IMR-90 (cell line): ENCODE measurements at regions not wholly inside any gene's neighbourhood (a gene's known extent, or its start where the extent isn't known, plus 50 kb on each side); places are given as distances from the start of the nearest gene placed in this dataset.

Experiments
- ATAC-seq: fragments of 200-7000 bp; cut with Tn5 transposase; 2 replicates; pipeline ENCODE4 v1.9.1; 2020; ENCODE audit warnings: low read depth, mild to moderate bottlenecking, moderate library complexity
- BruUV-seq: library from RNA; stranded (reverse); fragments of 400-500 nt; replicated peaks from 2 replicates; lab custom pipeline; 2021; lab: Mats Ljungman, UMichigan
- CTCF ChIA-PET: fragments of 300-600 bp; formaldehyde crosslinking; extraction: SDS; loops from one replicate; lab custom pipeline; 2021; ENCODE audit warnings: antibody characterized with exemption; lab: Yijun Ruan, JAX
- POLR2A ChIA-PET: fragments of 300-600 bp; sonication (Branson Sonifier 250); formaldehyde crosslinking; loops from one replicate; lab custom pipeline; 2022; ENCODE audit warnings: antibody characterized with exemption; ENCODE audit not compliant: unreplicated experiment; lab: Charles Lee
- DNase-seq: peaks from one replicate; pipeline ENCODE4 v3.0.0; 2013
- H2AFZ ChIP-seq: replicated peaks from 2 replicates; pipeline ENCODE3; 2013; ENCODE audit warnings: low read length, mild to moderate bottlenecking; ENCODE audit not compliant: poor library complexity
- H2AK5ac ChIP-seq: 2 replicates; pipeline ENCODE4 v1.6.1; 2013; ENCODE audit warnings: low read depth, low read length, inconsistent platforms
- H2AK9ac ChIP-seq: replicated peaks from 2 replicates; pipeline ENCODE3; 2013; ENCODE audit warnings: mild to moderate bottlenecking, low read depth, low read length, moderate library complexity; ENCODE audit not compliant: poor library complexity
- H2BK120ac ChIP-seq: 2 replicates; pipeline ENCODE4 v1.6.1; 2013; ENCODE audit warnings: low read depth, low read length, inconsistent platforms
- H2BK15ac ChIP-seq: 3 replicates; pipeline ENCODE4 v1.6.1; 2013; ENCODE audit warnings: low read depth, low read length, inconsistent platforms
- H2BK20ac ChIP-seq: 2 replicates; pipeline ENCODE4 v1.6.1; 2013; ENCODE audit warnings: low read depth, mild to moderate bottlenecking, inconsistent platforms, low read length, moderate library complexity
- H2BK5ac ChIP-seq: 2 replicates; pipeline ENCODE4 v1.6.1; 2013; ENCODE audit warnings: mild to moderate bottlenecking, low read depth, low read length, inconsistent platforms; ENCODE audit not compliant: poor library complexity, severe bottlenecking
- H3K14ac ChIP-seq: replicated peaks from 2 replicates; pipeline ENCODE4 v1.6.1; 2013; ENCODE audit warnings: low read depth, low read length, inconsistent platforms
- H3K18ac ChIP-seq: 2 replicates; pipeline ENCODE4 v1.6.1; 2013; ENCODE audit warnings: low read depth, low read length, control low read depth
- H3K23ac ChIP-seq: 2 replicates; pipeline ENCODE4 v1.6.1; 2013; ENCODE audit warnings: low read depth, low read length, inconsistent platforms
- H3K27ac ChIP-seq: 2 replicates; pipeline ENCODE4 v1.5.1; 2013; ENCODE audit warnings: mild to moderate bottlenecking, control low read depth, low read length; ENCODE audit not compliant: insufficient read depth
- H3K27me3 ChIP-seq: 2 replicates; pipeline ENCODE4 v1.6.1; 2013; ENCODE audit warnings: low read length; ENCODE audit not compliant: control insufficient read depth, insufficient read depth
- H3K36me3 ChIP-seq: 2 replicates; pipeline ENCODE4 v1.6.1; 2013; ENCODE audit warnings: low read length, mixed read lengths; ENCODE audit not compliant: control insufficient read depth, insufficient read depth
- H3K4ac ChIP-seq: 2 replicates; pipeline ENCODE4 v1.6.1; 2013; ENCODE audit warnings: low read depth, low read length, inconsistent platforms
- H3K4me1 ChIP-seq: 2 replicates; pipeline ENCODE4 v1.6.1; 2013; ENCODE audit warnings: low read length, mixed read lengths; ENCODE audit not compliant: control insufficient read depth, insufficient read depth
- H3K4me2 ChIP-seq: 2 replicates; pipeline ENCODE4 v1.6.1; 2013; ENCODE audit warnings: low read depth, mild to moderate bottlenecking, control low read depth, low read length, moderate library complexity
- H3K4me3 ChIP-seq: 2 replicates; pipeline ENCODE4 v1.5.1; 2013; ENCODE audit warnings: low read depth, mild to moderate bottlenecking, control low read depth, low read length, moderate library complexity; ENCODE audit not compliant: insufficient read depth
- H3K56ac ChIP-seq: 2 replicates; pipeline ENCODE4 v1.6.1; 2013; ENCODE audit warnings: low read length, inconsistent platforms; ENCODE audit not compliant: insufficient read depth; ENCODE audit errors: extremely low read depth
- H3K79me1 ChIP-seq, 2 experiments: 2 replicates each; pipeline ENCODE4 v1.6.1; 2013; ENCODE audit warnings: low read length in 2 of 2, inconsistent platforms in 1 of 2, low read depth in 1 of 2
- H3K9ac ChIP-seq: 2 replicates; pipeline ENCODE4 v1.6.1; 2013; ENCODE audit warnings: low read depth, low read length, control low read depth
- H3K9me1 ChIP-seq: 2 replicates; pipeline ENCODE4 v1.6.1; 2013; ENCODE audit warnings: low read length, inconsistent platforms; ENCODE audit not compliant: insufficient read depth
- H3K9me3 ChIP-seq: 2 replicates; pipeline ENCODE4 v1.6.1; 2013; ENCODE audit warnings: low read length; ENCODE audit not compliant: control insufficient read depth, insufficient read depth
- H4K20me1 ChIP-seq: 2 replicates; pipeline ENCODE4 v1.6.1; 2013; ENCODE audit warnings: low read length, inconsistent platforms; ENCODE audit not compliant: insufficient read depth
- H4K5ac ChIP-seq: 2 replicates; pipeline ENCODE4 v1.6.1; 2013; ENCODE audit warnings: mild to moderate bottlenecking, low read depth, low read length, control low read depth
- H4K8ac ChIP-seq, 2 experiments: 2 replicates each; pipeline ENCODE4 v1.6.1; 2013; ENCODE audit warnings: low read depth in 2 of 2, low read length in 2 of 2, control low read depth in 1 of 2, inconsistent platforms in 1 of 2
- H4K91ac ChIP-seq: 2 replicates; pipeline ENCODE4 v1.6.1; 2013; ENCODE audit warnings: low read depth, low read length, inconsistent platforms; ENCODE audit not compliant: insufficient read depth
- BHLHE40 ChIP-seq: fragments of 150-350 bp; IDR thresholded peaks from 2 replicates; pipeline ENCODE4 v1.6.1; 2016; ENCODE audit warnings: mild to moderate bottlenecking, low read depth, low read length
- CEBPB ChIP-seq: IDR thresholded peaks from 2 replicates; pipeline ENCODE4 v1.6.1; 2012; ENCODE audit warnings: low read depth, low read length, improper control_type of control experiment
- CHD1 ChIP-seq: IDR thresholded peaks from 2 replicates; pipeline ENCODE4 v1.6.1; 2012; ENCODE audit warnings: low read depth, low read length, improper control_type of control experiment
- CTCF ChIP-seq: conservative IDR thresholded peaks from 2 replicates; pipeline ENCODE4 v1.5.1; 2012; ENCODE audit warnings: mild to moderate bottlenecking, low read depth, low read length, improper control_type of control experiment
- ELK1 ChIP-seq: fragments of 150-350 bp; IDR thresholded peaks from 2 replicates; pipeline ENCODE4 v1.6.1; 2016; ENCODE audit warnings: low read depth, mild to moderate bottlenecking, low read length, moderate library complexity, borderline replicate concordance
- FOS ChIP-seq: fragments of 150-350 bp; IDR thresholded peaks from 2 replicates; pipeline ENCODE4 v1.6.1; 2016; ENCODE audit warnings: low read depth, low read length
- MAFK ChIP-seq: IDR thresholded peaks from 2 replicates; pipeline ENCODE4 v1.6.1; 2012; ENCODE audit warnings: low read depth, low read length, improper control_type of control experiment
- MAZ ChIP-seq: IDR thresholded peaks from 2 replicates; pipeline ENCODE4 v1.6.1; 2012; ENCODE audit warnings: low read depth, mild to moderate bottlenecking, low read length, improper control_type of control experiment, moderate library complexity, borderline replicate concordance
- MXI1 ChIP-seq: IDR thresholded peaks from 2 replicates; pipeline ENCODE4 v1.6.1; 2012; ENCODE audit warnings: low read depth, mild to moderate bottlenecking, low read length, moderate library complexity, borderline replicate concordance
- NFE2L2 ChIP-seq: fragments of 150-350 bp; IDR thresholded peaks from 2 replicates; pipeline ENCODE4 v1.6.1; 2016; ENCODE audit warnings: low read depth, mild to moderate bottlenecking, low read length
- POLR2A ChIP-seq: IDR thresholded peaks from 2 replicates; pipeline ENCODE4 v1.6.1; 2012; ENCODE audit warnings: mild to moderate bottlenecking, low read depth, low read length
- RAD21 ChIP-seq: IDR thresholded peaks from 2 replicates; pipeline ENCODE4 v1.6.1; 2012; ENCODE audit warnings: low read length, improper control_type of control experiment
- RCOR1 ChIP-seq: IDR thresholded peaks from 2 replicates; pipeline ENCODE4 v1.6.1; 2012; ENCODE audit warnings: mild to moderate bottlenecking, low read length, improper control_type of control experiment; ENCODE audit not compliant: insufficient replicate concordance
- RFX5 ChIP-seq: IDR thresholded peaks from 2 replicates; pipeline ENCODE4 v1.8.0; 2012; ENCODE audit warnings: low read depth, mild to moderate bottlenecking, low read length, moderate library complexity
- SMC3 ChIP-seq: fragments of 150-350 bp; IDR thresholded peaks from 2 replicates; pipeline ENCODE4 v1.6.1; 2016; ENCODE audit warnings: low read depth, mild to moderate bottlenecking, antibody characterized with exemption, low read length, moderate library complexity
- USF2 ChIP-seq: fragments of 150-350 bp; IDR thresholded peaks from 2 replicates; pipeline ENCODE4 v1.6.1; 2017; ENCODE audit warnings: mild to moderate bottlenecking, antibody characterized with exemption, low read length, low read depth
- WGBS, 2 experiments: methylation state at CpG; one replicate each; pipeline versions ENCODE4 v1.1.5 to v1.1.7; 2013; ENCODE audit warnings: missing lambda C conversion rate in 2 of 2; ENCODE audit not compliant: insufficient read length in 1 of 2; ENCODE audit errors: extremely low coverage in 2 of 2; 5-methylcytosine and 5-hydroxymethylcytosine counted together
- dilution Hi-C: fragments of 300-500 bp; cut with HindIII; formaldehyde crosslinking; loops from one replicate; pipeline ENCODE4 v1.14.3; 2018; ENCODE audit warnings: low sequenced_read_pairs; ENCODE audit not compliant: unreplicated experiment
- in situ Hi-C: fragments of 300-500 bp; cut with MboI; formaldehyde crosslinking; loops from 3 replicates; pipeline ENCODE4 v1.14.3; 2019; ENCODE audit warnings: low sequenced_read_pairs, inconsistent platforms, mixed read lengths
- intact Hi-C: fragments of 100-400 bp; cut with micrococcal nuclease; formaldehyde crosslinking; loops from 2 replicates; pipeline ENCODE4 v1.10.0; 2022

- Histone ChIP-seq H2AK5ac (no peak overlapping the region), H2BK120ac (no peak overlapping the region), H2BK15ac (no peak overlapping the region), H3K27ac (no peak overlapping the region), H4K91ac (no peak overlapping the region), H3K9me3 (peaks cover 12% of the 10 kb centered on the region), H3K79me1 (no peaks in the 10 kb centered on the region), H4K8ac (no peak overlapping the region), H4K5ac (no peak overlapping the region), H3K18ac (no peak overlapping the region), H3K4me3 (no peak overlapping the region), H2AFZ (no peak overlapping the region), H3K36me3 (no peaks in the 10 kb centered on the region), H3K56ac (no peak overlapping the region), H2AK9ac (no peak overlapping the region), H3K4me1 (no peaks in the 10 kb centered on the region), H3K4me2 (no peak overlapping the region), H3K9ac (no peak overlapping the region), H3K27me3 (peaks cover 9% of the 10 kb centered on the region), H3K14ac (no peak overlapping the region), H2BK20ac (no peak overlapping the region), H3K23ac (no peak overlapping the region), H3K4ac (no peak overlapping the region), H4K20me1 (no peaks in the 10 kb centered on the region), H3K9me1 (no peaks in the 10 kb centered on the region), H2BK5ac (no peak overlapping the region)
- ChIA-PET CTCF (interaction anchor here (0.6 kb wide), 1 partner anchor 78 kb away, joined by 3 read pairs; no protein-coding TSS in a partner anchor), POLR2A (no interaction called here)
- BruUV-seq = no TSS peak
- ATAC-seq (no peak), DNase-seq (no peak)
- intact Hi-C loops (no loop called here), in situ Hi-C loops (no loop called here), dilution Hi-C loops (no loop called here)
- TF ChIP-seq RCOR1 = no peak
- no peak for TF ChIP-seq POLR2A
- no peak for TF ChIP-seq CHD1
- TF ChIP-seq RAD21 = no peak
- TF ChIP-seq USF2 = no peak
- TF ChIP-seq RFX5 = no peak
- TF ChIP-seq BHLHE40 = no peak
- no peak for TF ChIP-seq MAFK
- TF ChIP-seq CTCF = no peak
- TF ChIP-seq CEBPB = no peak
- no peak for TF ChIP-seq NFE2L2
- no peak for TF ChIP-seq SMC3
- TF ChIP-seq MAZ = no peak
- TF ChIP-seq ELK1 = no peak
- no peak for TF ChIP-seq FOS
- TF ChIP-seq MXI1 = no peak
- 67% methylated on average over 1 of the region's 4 CpGs; no CpG with 5 or more reads in 1 of the 2 experiments for WGBS, 2 experiments
Measured at GRCh38 chrX:40318801-40319200, 221.0 kb upstream of the BCOR start.
